Transverse colon (tissue), 4 donors: ENCODE measurements at regions not wholly inside any gene's neighbourhood (a gene's known extent, or its start where the extent isn't known, plus 50 kb on each side); places are given as distances from the start of the nearest gene placed in this dataset.
"Not testable (repeated sequence)": the region's sequence is repeated elsewhere in the genome, so short reads cannot be mapped to it uniquely, and the experiment has no call there.

ENCODE experiments used
- DNase-seq: peaks from one replicate; pipeline ENCODE4 v3.0.0-alpha.2; 2019
- H3K27ac ChIP-seq, 4 donors: fragments of 200-600 bp; sonication (generic); 2 replicates each; pipeline ENCODE4 v1.5.1; 2016 to 2018; ENCODE audit warnings: inconsistent platforms in 4 of 4
- H3K27me3 ChIP-seq: fragments of 200-600 bp; sonication (generic); 2 replicates; pipeline ENCODE4 v1.5.1; 2017; ENCODE audit warnings: inconsistent platforms
- H3K36me3 ChIP-seq, 4 donors: fragments of 200-600 bp; sonication (generic); 2 replicates each; pipeline ENCODE4 v1.5.1; 2017 to 2019; ENCODE audit warnings: inconsistent platforms in 4 of 4
- H3K4me1 ChIP-seq, 4 donors: fragments of 200-600 bp; sonication (generic); 2 replicates each; pipeline ENCODE4 v1.5.1; 2017 to 2020; ENCODE audit warnings: inconsistent platforms in 4 of 4
- H3K4me3 ChIP-seq, 4 donors: fragments of 200-600 bp; sonication (generic); 1 replicate in 1 of 4; 2 replicates in 3 of 4; pipeline versions ENCODE4 v1.5.1 to v1.6.1; 2017 to 2019; ENCODE audit warnings: inconsistent platforms in 4 of 4
- H3K9me3 ChIP-seq, 2 donors: fragments of 200-600 bp; sonication (generic); 2 replicates each; pipeline ENCODE4 v1.5.1; 2017 to 2019; ENCODE audit warnings: inconsistent platforms in 2 of 2
- EP300 ChIP-seq: sonication (generic); formaldehyde crosslinking; IDR thresholded peaks from one replicate; pipeline ENCODE4 v1.6.1; 2017; ENCODE audit warnings: antibody characterized with exemption, low read depth
- POLR2A ChIP-seq: fragments of 450-650 bp; IDR thresholded peaks from one replicate; pipeline ENCODE4 v1.6.1; 2016; ENCODE audit warnings: antibody characterized with exemption, mild to moderate bottlenecking, moderate library complexity
- POLR2AphosphoS5 ChIP-seq, 3 donors: sonication (generic); formaldehyde crosslinking; IDR thresholded peaks; one replicate each; pipeline ENCODE4 v1.6.1; 2016; ENCODE audit warnings: antibody characterized with exemption in 3 of 3
- WGBS, 2 donors: methylation state at CpG; one replicate each; pipeline ENCODE4 v1.1.5; 2018; ENCODE audit warnings: low coverage in 1 of 2; 5-methylcytosine and 5-hydroxymethylcytosine counted together
- in situ Hi-C, 4 donors: fragments of 200-750 bp; cut with MboI; loops; one replicate each; pipeline versions ENCODE4 v1.15.0 to v1.15.1; 2017; ENCODE audit warnings: low sequenced_read_pairs in 3 of 4, low pct_ligation_motif_present in 1 of 4, low pct_unique_long_range_greater_than_20kb in 1 of 4
- intact Hi-C: fragments of 100-400 bp; cut with DNase I; formaldehyde crosslinking; loops from one replicate; pipeline ENCODE4 v1.15.1; 2023; ENCODE audit warnings: low total_unique reads
- TF ChIP-seq, protein P1 (sequence below), 5 experiments: fragments of 200-600 bp in 3 of 5; fragments of 450-650 bp in 2 of 5; sonication (generic) in 3 of 5; IDR thresholded peaks; 1 replicate in 2 of 5; 2 replicates in 3 of 5; pipeline ENCODE4 v1.5.1; 2016 to 2017; ENCODE audit warnings: antibody characterized with exemption in 5 of 5, inconsistent platforms in 3 of 5, mild to moderate bottlenecking in 2 of 5, moderate library complexity in 1 of 5

GRCh38 chr1:223019256-223019655 is 123.8 kb downstream of the TLR5 start:
- TF ChIP-seq EP300, result no peak
- TF ChIP-seq POLR2AphosphoS5 (IDR thresholded peaks at IDR 0.05), result no peak
- TF ChIP-seq, protein P1, sequence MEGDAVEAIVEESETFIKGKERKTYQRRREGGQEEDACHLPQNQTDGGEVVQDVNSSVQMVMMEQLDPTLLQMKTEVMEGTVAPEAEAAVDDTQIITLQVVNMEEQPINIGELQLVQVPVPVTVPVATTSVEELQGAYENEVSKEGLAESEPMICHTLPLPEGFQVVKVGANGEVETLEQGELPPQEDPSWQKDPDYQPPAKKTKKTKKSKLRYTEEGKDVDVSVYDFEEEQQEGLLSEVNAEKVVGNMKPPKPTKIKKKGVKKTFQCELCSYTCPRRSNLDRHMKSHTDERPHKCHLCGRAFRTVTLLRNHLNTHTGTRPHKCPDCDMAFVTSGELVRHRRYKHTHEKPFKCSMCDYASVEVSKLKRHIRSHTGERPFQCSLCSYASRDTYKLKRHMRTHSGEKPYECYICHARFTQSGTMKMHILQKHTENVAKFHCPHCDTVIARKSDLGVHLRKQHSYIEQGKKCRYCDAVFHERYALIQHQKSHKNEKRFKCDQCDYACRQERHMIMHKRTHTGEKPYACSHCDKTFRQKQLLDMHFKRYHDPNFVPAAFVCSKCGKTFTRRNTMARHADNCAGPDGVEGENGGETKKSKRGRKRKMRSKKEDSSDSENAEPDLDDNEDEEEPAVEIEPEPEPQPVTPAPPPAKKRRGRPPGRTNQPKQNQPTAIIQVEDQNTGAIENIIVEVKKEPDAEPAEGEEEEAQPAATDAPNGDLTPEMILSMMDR (IDR thresholded peaks at IDR 0.05), result no peak
- TF ChIP-seq POLR2A, result no peak
- H3K27ac ChIP-seq, result no peak overlapping the region
- H3K4me3 ChIP-seq, result no peak overlapping the region
- no peak for DNase-seq
- no peaks in the 10 kb centered on the region for H3K36me3 ChIP-seq
- intact Hi-C loops (no loop called here), in situ Hi-C loops (no loop called here)
- no peaks in the 10 kb centered on the region for H3K4me1 ChIP-seq
- H3K9me3 ChIP-seq, result no peaks in the 10 kb centered on the region
- no peaks in the 10 kb centered on the region for H3K27me3 ChIP-seq

- no peak for DNase-seq
- Histone ChIP-seq H3K9me3 (no peaks in the 10 kb centered on the region), H3K27ac (no peak overlapping the region), H3K4me1 (no peaks in the 10 kb centered on the region), H3K4me3 (no peak overlapping the region), H3K36me3 (no peaks in the 10 kb centered on the region), H3K27me3 (no peaks in the 10 kb centered on the region)
- TF ChIP-seq EP300 (no peak), POLR2AphosphoS5 (IDR thresholded peaks at IDR 0.05) (no peak), POLR2A (no peak)
- TF ChIP-seq, protein P1 (IDR thresholded peaks at IDR 0.05), result no peak
- 74% methylated on average over 3 of the region's 4 CpGs; no CpG with 5 or more reads in 1 of the 2 donors for WGBS, 2 donors
- intact Hi-C loops (no loop called here), in situ Hi-C loops (no loop called here)
Observed at GRCh38 chr1:223020770-223021169, 122.3 kb downstream of the TLR5 start.

DNA sequence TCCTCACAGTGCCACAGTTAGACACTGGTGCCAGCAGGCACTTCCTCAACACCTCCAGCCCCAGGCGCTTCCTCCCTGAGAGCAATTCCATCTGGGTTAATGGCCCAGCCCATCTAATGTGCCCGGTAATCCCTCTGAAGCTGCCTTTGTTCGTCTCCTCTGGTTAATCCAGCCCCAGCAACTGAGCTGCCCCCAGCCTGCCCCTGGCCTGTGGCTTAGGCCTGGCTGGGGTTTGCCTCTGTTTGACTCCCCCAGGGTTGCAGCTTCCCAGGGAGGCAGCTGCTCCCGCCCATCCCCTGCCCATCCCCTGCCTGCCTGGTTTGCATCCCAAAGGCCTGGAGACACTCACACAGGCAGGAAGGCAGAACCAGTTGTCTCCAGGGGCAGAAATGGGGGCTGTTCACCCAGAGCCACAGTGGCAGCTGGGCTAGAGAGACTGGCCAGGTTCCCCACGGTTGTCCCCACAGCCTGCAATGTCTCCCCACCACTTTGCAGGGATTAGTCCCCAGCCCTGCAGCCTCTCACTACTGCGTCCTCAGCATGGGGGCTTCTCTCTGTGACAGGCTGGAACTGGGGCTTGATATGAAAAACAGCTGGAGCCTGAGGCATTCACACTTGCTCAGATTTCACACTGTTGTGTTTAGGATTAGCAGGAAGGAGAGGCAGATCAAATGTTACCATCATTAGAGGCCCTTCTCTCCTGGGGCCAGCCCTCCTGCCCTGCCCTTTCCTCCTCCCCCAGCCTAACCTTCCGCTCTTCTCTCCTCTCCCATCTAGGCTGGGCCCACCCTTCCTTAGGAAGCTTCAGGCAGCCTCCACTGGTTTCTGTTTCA is 120.2 kb downstream of the TLR5 start:
- H3K27ac ChIP-seq, result no peak overlapping the region
- WGBS, 2 donors, result 60 to 65% methylated on average over 1 to 7 of the region's 7 CpGs
- no peaks in the 10 kb centered on the region for H3K4me1 ChIP-seq
- no peaks in the 10 kb centered on the region for H3K9me3 ChIP-seq
- H3K36me3 ChIP-seq, result no peaks in the 10 kb centered on the region
- in situ Hi-C loops (no loop called here), intact Hi-C loops (no loop called here)
- no peak overlapping the region for H3K4me3 ChIP-seq
- no peak for TF ChIP-seq EP300
- no peak for TF ChIP-seq POLR2A
- TF ChIP-seq, protein P1 (IDR thresholded peaks at IDR 0.05), result no peak
- no peak for TF ChIP-seq POLR2AphosphoS5 (IDR thresholded peaks at IDR 0.05)
- no peak for DNase-seq
- no peaks in the 10 kb centered on the region for H3K27me3 ChIP-seq

DNA sequence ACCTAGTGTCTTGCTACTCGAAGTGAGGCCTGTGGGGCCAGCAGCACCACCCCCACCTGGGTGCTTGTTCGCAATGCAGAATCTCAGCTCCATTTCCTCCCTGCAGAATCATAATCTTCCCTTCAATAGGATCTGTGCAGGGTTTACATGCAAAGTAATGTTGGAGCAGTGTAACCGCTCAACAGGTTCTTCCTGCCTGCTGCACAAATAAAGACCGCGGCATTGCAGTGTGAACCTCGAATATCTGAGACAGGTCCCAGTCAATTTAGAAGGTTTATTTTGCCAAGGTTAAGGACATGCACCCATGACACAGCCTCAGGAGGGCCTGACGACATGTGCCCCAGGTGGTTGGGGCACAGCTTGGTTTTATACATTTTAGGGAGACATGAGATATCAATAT is 119.2 kb downstream of the TLR5 start:
- H3K27ac ChIP-seq, result no peak overlapping the region
- no peaks in the 10 kb centered on the region for H3K4me1 ChIP-seq
- no peaks in the 10 kb centered on the region for H3K27me3 ChIP-seq
- 93 to 94% methylated on average over 7 of the region's 7 CpGs for WGBS, 2 donors
- DNase-seq, result no peak
- intact Hi-C loops (no loop called here), in situ Hi-C loops (no loop called here)
- no peak overlapping the region for H3K4me3 ChIP-seq
- no peak for TF ChIP-seq POLR2AphosphoS5 (IDR thresholded peaks at IDR 0.05)
- TF ChIP-seq EP300, result no peak
- TF ChIP-seq POLR2A, result no peak
- TF ChIP-seq, protein P1 (IDR thresholded peaks at IDR 0.05), result no peak
- H3K9me3 ChIP-seq, result no peaks in the 10 kb centered on the region
- H3K36me3 ChIP-seq, result no peaks in the 10 kb centered on the region

DNA sequence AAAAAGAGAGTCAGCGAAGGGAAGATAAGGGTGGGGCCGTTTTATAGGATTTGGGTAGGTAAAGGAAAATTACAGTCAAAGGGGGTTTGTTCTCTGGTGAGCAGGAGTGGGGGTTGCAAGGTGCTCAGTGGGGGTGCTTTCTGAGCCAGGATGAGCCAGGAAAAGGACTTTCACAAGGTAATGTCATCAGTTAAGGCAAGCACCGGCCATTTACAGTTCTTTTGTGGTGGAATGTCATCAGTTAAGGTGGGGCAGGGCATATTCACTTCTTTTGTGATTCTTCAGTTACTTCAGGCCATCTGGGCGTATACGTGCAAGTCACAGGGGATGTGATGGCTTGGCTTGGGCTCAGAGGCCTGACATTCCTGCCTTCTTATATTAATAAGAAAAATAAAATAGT is 118.6 kb downstream of the TLR5 start:
- H3K27me3 ChIP-seq, H3K36me3 ChIP-seq, in situ Hi-C loops, H3K4me3 ChIP-seq, intact Hi-C loops, H3K27ac ChIP-seq, DNase-seq, H3K9me3 ChIP-seq, H3K4me1 ChIP-seq: not testable (repeated sequence)
- WGBS, 2 donors, result 99% methylated on average over 4 of the region's 5 CpGs; no CpG with 5 or more reads in 1 of the 2 donors

GRCh38 chr1:223025190-223025734 is 117.8 kb downstream of the TLR5 start:
- in situ Hi-C loops, DNase-seq, H3K4me3 ChIP-seq, intact Hi-C loops, H3K4me1 ChIP-seq, H3K9me3 ChIP-seq, H3K27me3 ChIP-seq, H3K36me3 ChIP-seq: not testable (repeated sequence)
- 42 to 80% methylated on average over 3 to 4 of the region's 4 CpGs for WGBS, 2 donors
- peak overlapping the region in 1 of 4 donors; percentile 21 for H3K27ac ChIP-seq
